H9 (cell line): ENCODE measurements at regions not wholly inside any gene's neighbourhood (a gene's known extent, or its start where the extent isn't known, plus 50 kb on each side); places are given as distances from the start of the nearest gene placed in this dataset.

Source experiments
- DNase-seq: peaks from one replicate; pipeline ENCODE4 v3.0.0-alpha.2; 2017
- H2AFZ ChIP-seq: one replicate; pipeline ENCODE4 v1.6.1; 2013; ENCODE audit warnings: mild to moderate bottlenecking, low read length, control low read depth, moderate library complexity
- H2AK5ac ChIP-seq: 2 replicates; pipeline ENCODE4 v1.6.1; 2013; ENCODE audit warnings: low read length, control low read depth, mixed read lengths; ENCODE audit not compliant: insufficient read length
- H2BK120ac ChIP-seq: one replicate; pipeline ENCODE4 v1.6.1; 2013; ENCODE audit warnings: low read depth, mild to moderate bottlenecking, low read length, control low read depth, inconsistent platforms; ENCODE audit not compliant: poor library complexity, severe bottlenecking
- H2BK12ac ChIP-seq: 2 replicates; pipeline ENCODE4 v1.6.1; 2013; ENCODE audit warnings: low read length, control low read depth, mixed read lengths, low read depth; ENCODE audit not compliant: insufficient read length
- H2BK15ac ChIP-seq: 2 replicates; pipeline ENCODE4 v1.6.1; 2013; ENCODE audit warnings: low read depth, low read length, control low read depth
- H2BK20ac ChIP-seq: one replicate; pipeline ENCODE4 v1.6.1; 2013; ENCODE audit warnings: low read depth, mild to moderate bottlenecking, low read length, control low read depth, inconsistent platforms; ENCODE audit not compliant: poor library complexity, severe bottlenecking
- H2BK5ac ChIP-seq: 2 replicates; pipeline ENCODE4 v1.6.1; 2013; ENCODE audit warnings: low read length, control low read depth, mixed read lengths; ENCODE audit not compliant: insufficient read length
- H3K14ac ChIP-seq: 2 replicates; pipeline ENCODE4 v1.6.1; 2013; ENCODE audit warnings: low read length, control low read depth; ENCODE audit not compliant: insufficient read depth
- H3K18ac ChIP-seq: 2 replicates; pipeline ENCODE4 v1.6.1; 2013; ENCODE audit warnings: low read depth, mild to moderate bottlenecking, mixed read lengths, low read length, control low read depth; ENCODE audit not compliant: insufficient read length
- H3K23ac ChIP-seq: 2 replicates; pipeline ENCODE4 v1.6.1; 2013; ENCODE audit warnings: low read length, control low read depth, mixed read lengths, low read depth; ENCODE audit not compliant: insufficient read length
- H3K23me2 ChIP-seq: 2 replicates; pipeline ENCODE4 v1.6.1; 2013; ENCODE audit warnings: low read depth, mild to moderate bottlenecking, mixed read lengths, low read length, control low read depth; ENCODE audit not compliant: insufficient read length, poor library complexity, severe bottlenecking
- H3K27ac ChIP-seq: 2 replicates; pipeline ENCODE4 v1.5.1; 2013; ENCODE audit warnings: low read length, control low read depth, mixed read lengths, low read depth; ENCODE audit not compliant: insufficient read length
- H3K27me3 ChIP-seq: 2 replicates; pipeline ENCODE4 v1.6.1; 2013; ENCODE audit warnings: low read length, control low read depth, inconsistent platforms; ENCODE audit not compliant: insufficient read depth
- H3K4ac ChIP-seq: 2 replicates; pipeline ENCODE4 v1.6.1; 2013; ENCODE audit warnings: low read depth, mild to moderate bottlenecking, control low read depth, inconsistent platforms, low read length, moderate library complexity
- H3K4me1 ChIP-seq: 2 replicates; pipeline ENCODE4 v1.6.1; 2013; ENCODE audit warnings: low read length, control low read depth, inconsistent platforms; ENCODE audit not compliant: insufficient read depth
- H3K4me2 ChIP-seq: 2 replicates; pipeline ENCODE4 v1.6.1; 2013; ENCODE audit warnings: low read length, control low read depth, mixed read lengths; ENCODE audit not compliant: insufficient read length, insufficient read depth
- H3K56ac ChIP-seq: 2 replicates; pipeline ENCODE4 v1.6.1; 2013; ENCODE audit warnings: low read depth, mild to moderate bottlenecking, mixed read lengths, low read length, control low read depth; ENCODE audit not compliant: insufficient read length
- H3K79me1 ChIP-seq: 2 replicates; pipeline ENCODE4 v1.6.1; 2013; ENCODE audit warnings: low read depth, mild to moderate bottlenecking, moderate library complexity, low read length, control low read depth, inconsistent platforms; ENCODE audit not compliant: insufficient read depth, poor library complexity, severe bottlenecking
- H3K79me2 ChIP-seq: 2 replicates; pipeline ENCODE4 v1.6.1; 2013; ENCODE audit warnings: low read length, control low read depth, inconsistent platforms; ENCODE audit not compliant: insufficient read depth
- H3K9ac ChIP-seq: 2 replicates; pipeline ENCODE4 v1.6.1; 2013; ENCODE audit warnings: low read length, control low read depth, mixed read lengths; ENCODE audit not compliant: insufficient read length; ENCODE audit errors: extremely low read depth
- H3K9me3 ChIP-seq: one replicate; pipeline ENCODE4 v1.6.1; 2013; ENCODE audit warnings: low read depth, low read length, inconsistent platforms; ENCODE audit not compliant: control insufficient read depth
- H3T11ph ChIP-seq: one replicate; pipeline ENCODE4 v1.6.1; 2013; ENCODE audit warnings: mild to moderate bottlenecking, low read length, control low read depth, inconsistent platforms
- H4K20me1 ChIP-seq: one replicate; pipeline ENCODE4 v1.6.1; 2013; ENCODE audit not compliant: control insufficient read depth, insufficient read length, insufficient read depth
- H4K5ac ChIP-seq: 2 replicates; pipeline ENCODE4 v1.6.1; 2013; ENCODE audit warnings: low read depth, mild to moderate bottlenecking, mixed read lengths, low read length, control low read depth; ENCODE audit not compliant: insufficient read length
- H4K8ac ChIP-seq: replicated peaks from 2 replicates; pipeline ENCODE4 v1.6.1; 2013; ENCODE audit warnings: low read length, control low read depth, mixed read lengths, low read depth; ENCODE audit not compliant: insufficient read length
- H4K91ac ChIP-seq: 2 replicates; pipeline ENCODE4 v1.6.1; 2013; ENCODE audit warnings: low read depth, mild to moderate bottlenecking, moderate library complexity, mixed read lengths, low read length, control low read depth; ENCODE audit not compliant: insufficient read length
- H3K27ac Mint-ChIP-seq, 3 experiments: 2 replicates in 2 of 3; 3 replicates in 1 of 3; pipeline ENCODE4 v1.8.0; 2020 to 2021; ENCODE audit warnings: mixed read lengths in 3 of 3, mild to moderate bottlenecking in 1 of 3, moderate library complexity in 1 of 3
- H3K27me3 Mint-ChIP-seq: 2 replicates; pipeline ENCODE4 v1.8.0; 2021; ENCODE audit warnings: low read depth, mild to moderate bottlenecking, moderate library complexity, mixed read lengths
- H3K36me3 Mint-ChIP-seq, 3 experiments: 2 replicates in 2 of 3; 3 replicates in 1 of 3; pipeline ENCODE4 v1.8.0; 2020 to 2021; ENCODE audit warnings: low read depth in 3 of 3, mixed read lengths in 3 of 3; ENCODE audit not compliant: insufficient read depth in 1 of 3
- H3K4me1 Mint-ChIP-seq, 2 experiments: 2 replicates each; pipeline ENCODE4 v1.8.0; 2020; ENCODE audit warnings: mixed read lengths in 2 of 2
- H3K4me3 Mint-ChIP-seq, 2 experiments: 2 replicates in 1 of 2; 3 replicates in 1 of 2; pipeline ENCODE4 v1.8.0; 2020 to 2021; ENCODE audit warnings: mild to moderate bottlenecking in 2 of 2, mixed read lengths in 2 of 2, moderate library complexity in 1 of 2
- H3K9me3 Mint-ChIP-seq, 2 experiments: 2 replicates in 1 of 2; 3 replicates in 1 of 2; pipeline ENCODE4 v1.8.0; 2020; ENCODE audit warnings: mild to moderate bottlenecking in 2 of 2, mixed read lengths in 2 of 2, moderate library complexity in 1 of 2
- CTCF ChIP-seq: fragments of 200-600 bp; sonication (generic); conservative IDR thresholded peaks from 3 replicates; pipeline ENCODE4 v1.8.0; 2021; ENCODE audit warnings: antibody characterized with exemption, mild to moderate bottlenecking
- WGBS: extraction: QIAGEN DNeasy Blood & Tissue Kit; methylation state at CpG from one replicate; pipeline ENCODE4 v1.1.7; 2013; ENCODE audit warnings: missing lambda C conversion rate, low lambda C conversion rate, mixed read lengths; ENCODE audit not compliant: insufficient read length; ENCODE audit errors: extremely low coverage; 5-methylcytosine and 5-hydroxymethylcytosine counted together

- Histone ChIP-seq H2BK120ac (no peak overlapping the region), H3K23me2 (no peaks in the 10 kb centered on the region), H2BK12ac (no peak overlapping the region), H3K79me1 (no peaks in the 10 kb centered on the region), H3K27me3 (no peaks in the 10 kb centered on the region), H3K4ac (no peak overlapping the region), H3K23ac (no peak overlapping the region), H4K8ac (no peak overlapping the region), H4K5ac (no peak overlapping the region), H3K4me2 (no peak overlapping the region), H2AFZ (no peak overlapping the region), H4K20me1 (no peaks in the 10 kb centered on the region), H3K56ac (no peak overlapping the region), H4K91ac (no peak overlapping the region), H3T11ph (no peak overlapping the region), H3K9ac (no peak overlapping the region), H3K9me3 (no peaks in the 10 kb centered on the region), H3K27ac (no peak overlapping the region), H3K14ac (no peak overlapping the region), H2AK5ac (no peak overlapping the region), H3K18ac (no peak overlapping the region), H2BK15ac (no peak overlapping the region), H2BK20ac (no peak overlapping the region), H3K79me2 (no peaks in the 10 kb centered on the region), H2BK5ac (no peak overlapping the region), H3K4me1 (no peaks in the 10 kb centered on the region)
- no CpG with 5 or more reads among the region's 1 CpG for WGBS
- no peak for TF ChIP-seq CTCF
- H3K36me3 Mint-ChIP-seq: peaks cover 0 to 2% (median 0%) of the 10 kb centered on the region in 3 experiments; a peak in 2 of 7 replicates
- no peaks in the 10 kb centered on the region; the same call in 1 of the 2 replicates for H3K27me3 Mint-ChIP-seq
- DNase-seq: no peak
- H3K27ac Mint-ChIP-seq: no peak overlapping the region
- peaks cover 3 to 8% of the 10 kb centered on the region in 2 experiments; a peak in 2 of 4 replicates for H3K4me1 Mint-ChIP-seq
- peaks cover 3 to 6% of the 10 kb centered on the region in 2 experiments; a peak in 4 of 5 replicates for H3K9me3 Mint-ChIP-seq
- no peak overlapping the region for H3K4me3 Mint-ChIP-seq
Measured at GRCh38 chr12:89216211-89216952, 135.9 kb downstream of the DUSP6 start.
